ENCODE measurements at regions not wholly inside any gene's neighbourhood (a gene's known extent, or its start where the extent isn't known, plus 50 kb on each side); places are given as distances from the start of the nearest gene placed in this dataset.

- intact Hi-C loops (cut with DNase I), result loop anchor here (10.0 kb wide), 1 partner anchor 433 kb away; no protein-coding TSS in a partner anchor
- Histone ChIP-seq H3K27ac (no peak overlapping the region), H3K4me3 (no peak overlapping the region), H3K36me3 (no peaks in the 10 kb centered on the region), H3K4me1 (no peaks in the 10 kb centered on the region), H3K27me3 (no peaks in the 10 kb centered on the region), H3K9me3 (no peaks in the 10 kb centered on the region)
- DNase-seq (ENCODE audit: low spot score in 2 of 2), result no peak
- TF ChIP-seq CTCF (IDR thresholded peaks at IDR 0.05), result no peak
Measured at GRCh38 chr15:62307551-62307950, 142.5 kb upstream of the C2CD4B start.

GRCh38 chr15:62316413-62317060, 151.5 kb upstream of the C2CD4B start:
- no peak overlapping the region for H3K4me3 ChIP-seq
- intact Hi-C loops (cut with DNase I), result no loop called here

GRCh38 chr15:62320259-62320658, 155.2 kb upstream of the C2CD4B start:
- no peaks in the 10 kb centered on the region for H3K4me1 ChIP-seq
- no peaks in the 10 kb centered on the region for H3K9me3 ChIP-seq
- no peaks in the 10 kb centered on the region for H3K27me3 ChIP-seq
- H3K36me3 ChIP-seq, result no peaks in the 10 kb centered on the region
- TF ChIP-seq CTCF (IDR thresholded peaks at IDR 0.05), result no peak
- DNase-seq (ENCODE audit: low spot score in 2 of 2), result no peak
- no peak overlapping the region for H3K4me3 ChIP-seq
- intact Hi-C loops (cut with DNase I), result no loop called here
- no peak overlapping the region for H3K27ac ChIP-seq

More at GRCh38 chr15:62316413-62317060, 151.5 kb upstream of the C2CD4B start:
- no peak overlapping the region for H3K27ac ChIP-seq
- no peak for DNase-seq (ENCODE audit: low spot score in 2 of 2)
- no peaks in the 10 kb centered on the region for H3K9me3 ChIP-seq
- TF ChIP-seq CTCF (IDR thresholded peaks at IDR 0.05), result no peak
- H3K36me3 ChIP-seq, result no peaks in the 10 kb centered on the region
- no peaks in the 10 kb centered on the region for H3K4me1 ChIP-seq
- H3K27me3 ChIP-seq, result no peaks in the 10 kb centered on the region

GRCh38 chr15:62323353-62323890, 158.3 kb upstream of the C2CD4B start:
- no peak for DNase-seq (ENCODE audit: low spot score in 2 of 2)
- intact Hi-C loops (cut with DNase I), result no loop called here
- H3K4me1 ChIP-seq, result no peaks in the 10 kb centered on the region
- H3K9me3 ChIP-seq, result no peaks in the 10 kb centered on the region
- TF ChIP-seq CTCF (IDR thresholded peaks at IDR 0.05), result no peak
- H3K36me3 ChIP-seq, result no peaks in the 10 kb centered on the region
- H3K27me3 ChIP-seq, result no peaks in the 10 kb centered on the region
- H3K27ac ChIP-seq, result no peak overlapping the region
- no peak overlapping the region for H3K4me3 ChIP-seq

- Histone ChIP-seq H3K36me3 (no peaks in the 10 kb centered on the region), H3K27ac (no peak overlapping the region), H3K4me1 (no peaks in the 10 kb centered on the region), H3K9me3 (no peaks in the 10 kb centered on the region), H3K27me3 (no peaks in the 10 kb centered on the region), H3K4me3 (no peak overlapping the region)
- no peak for DNase-seq (ENCODE audit: low spot score in 2 of 2)
- intact Hi-C loops (cut with DNase I), result no loop called here
- no peak for TF ChIP-seq CTCF (IDR thresholded peaks at IDR 0.05)
Measured at GRCh38 chr15:62324382-62324781, 159.3 kb upstream of the C2CD4B start.

Measured in ascending aorta (tissue), 2 donors.